AG20443 (cell line): ENCODE measurements at regions not wholly inside any gene's neighbourhood (a gene's known extent, or its start where the extent isn't known, plus 50 kb on each side); places are given as distances from the start of the nearest gene placed in this dataset.
"Not testable (repeated sequence)": the region's sequence is repeated elsewhere in the genome, so short reads cannot be mapped to it uniquely, and the experiment has no call there.

Experiments used
- DNase-seq: peaks from one replicate; pipeline ENCODE4 v3.0.0; 2012; ENCODE audit warnings: low spot score, mixed read lengths

DNA sequence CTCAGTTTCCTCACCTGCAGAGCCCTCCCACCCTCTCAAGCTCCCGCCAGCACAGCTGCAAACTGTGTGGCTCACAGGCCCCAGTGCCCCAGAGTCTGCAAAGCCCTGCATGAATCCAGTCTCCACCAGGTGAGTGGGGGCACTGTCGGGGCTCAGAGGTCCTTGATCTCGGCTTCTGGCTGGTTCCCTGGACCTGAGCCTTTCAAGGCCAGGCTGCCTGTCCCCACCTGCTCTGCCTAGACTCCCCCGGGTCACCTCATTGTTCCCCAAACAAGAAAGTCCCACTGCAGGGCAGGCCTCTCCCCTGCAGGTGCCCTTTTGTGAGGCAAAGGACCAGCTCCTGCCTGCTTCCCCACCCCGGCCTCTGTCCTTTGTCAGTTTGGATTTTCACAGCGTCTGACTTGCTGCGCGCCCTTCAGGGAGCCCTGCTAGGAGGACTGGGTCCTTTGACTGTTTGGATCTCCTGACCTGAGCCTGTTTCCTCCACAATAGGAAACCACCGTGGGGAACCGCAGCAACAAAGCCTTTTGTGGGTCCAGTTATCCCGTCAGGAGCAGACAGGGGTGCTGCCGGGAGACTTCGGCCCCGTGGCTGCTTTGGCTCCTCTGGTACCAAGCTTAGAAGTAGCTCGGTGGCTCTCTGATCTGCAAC, 200.5 kb upstream of the HDAC4 start:
- DNase-seq, result peak; percentile 7

DNA sequence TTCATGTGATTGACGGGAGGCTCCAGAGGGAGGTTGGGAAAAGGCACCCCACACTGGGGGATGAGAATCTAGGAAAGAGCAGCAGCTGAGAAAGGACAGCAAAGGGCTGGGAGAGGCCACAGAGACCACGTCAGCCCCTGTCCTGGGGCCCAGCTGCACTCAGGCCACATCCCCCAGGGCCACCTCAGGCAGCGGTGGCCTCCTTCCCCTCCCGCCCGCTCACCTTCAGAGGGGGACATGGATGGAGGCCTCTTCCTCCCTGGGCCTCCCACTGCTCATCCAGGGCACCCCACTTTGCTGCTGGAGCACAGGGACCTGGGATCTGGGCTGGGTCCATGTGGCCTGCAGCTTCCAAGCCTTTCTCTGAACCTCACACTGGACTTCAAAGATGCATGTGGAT, 199.8 kb upstream of the HDAC4 start:
- peak; percentile 7 for DNase-seq

DNA sequence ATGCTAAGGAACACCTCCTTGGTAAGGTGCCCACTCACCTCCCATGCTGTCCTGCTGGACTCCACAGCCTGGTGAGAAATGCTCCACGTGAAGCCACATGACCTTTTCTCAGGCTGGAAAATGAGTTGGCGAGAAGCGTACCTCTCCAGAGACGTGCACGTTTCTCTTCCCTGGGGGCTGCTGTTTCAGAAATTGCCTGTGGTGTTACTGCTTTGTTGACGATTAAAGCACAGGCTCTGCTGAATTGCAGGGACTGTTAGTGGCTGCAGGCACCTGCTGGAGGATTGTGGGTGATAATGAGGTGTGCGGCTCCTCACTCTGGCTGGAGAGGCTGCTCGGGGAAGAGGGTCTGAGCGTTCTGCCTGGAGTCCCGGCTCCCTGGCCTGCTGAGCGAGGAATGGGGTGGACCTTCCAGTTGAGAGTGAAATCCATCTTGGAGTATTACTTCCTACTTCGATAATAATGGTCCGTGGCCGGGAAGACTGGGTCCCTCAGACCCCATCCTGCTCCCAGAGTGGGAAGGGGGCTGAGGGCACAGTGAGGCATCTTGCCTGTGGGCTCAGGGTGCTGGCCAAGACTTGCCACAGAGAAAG, 199.3 kb upstream of the HDAC4 start:
- peak; percentile 3 for DNase-seq

DNA sequence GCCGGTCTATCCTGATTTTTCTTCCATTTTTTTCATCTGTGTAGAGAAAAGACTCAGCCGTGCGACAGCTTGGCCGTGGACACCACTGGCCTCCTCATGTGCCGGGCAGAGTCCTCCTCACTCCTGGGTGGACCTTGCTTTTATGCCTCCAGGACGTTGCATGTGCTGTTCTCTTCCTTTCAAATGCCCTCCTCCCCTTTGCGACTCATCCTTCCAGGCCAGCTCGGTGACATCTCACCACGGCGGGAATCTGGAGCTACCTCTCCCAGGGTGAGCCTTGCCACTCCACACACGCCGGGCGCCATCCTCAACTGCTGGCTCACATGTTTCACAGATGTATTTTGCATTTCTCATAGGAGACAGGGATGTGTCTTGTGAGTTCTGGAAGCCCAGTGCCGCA, 198.5 kb upstream of the HDAC4 start:
- no peak for DNase-seq

DNA sequence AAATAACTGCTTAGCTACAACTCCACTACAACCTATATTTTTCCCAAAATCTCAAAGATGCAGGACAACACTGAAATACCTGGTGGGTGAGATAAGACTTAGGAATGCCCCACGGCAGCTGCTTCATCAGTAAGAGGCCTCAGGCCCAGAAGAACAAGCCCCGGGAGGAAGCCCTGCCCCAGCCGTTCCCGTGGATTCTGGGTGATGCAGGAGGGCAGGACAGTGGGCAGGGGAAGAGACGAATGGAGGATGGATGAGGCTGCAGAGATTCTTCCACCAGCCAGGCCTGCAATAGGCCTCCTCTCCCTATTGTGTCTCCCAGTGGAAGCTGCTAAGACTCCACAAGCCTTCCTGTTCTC, 197.9 kb upstream of the HDAC4 start:
- no peak for DNase-seq

DNA sequence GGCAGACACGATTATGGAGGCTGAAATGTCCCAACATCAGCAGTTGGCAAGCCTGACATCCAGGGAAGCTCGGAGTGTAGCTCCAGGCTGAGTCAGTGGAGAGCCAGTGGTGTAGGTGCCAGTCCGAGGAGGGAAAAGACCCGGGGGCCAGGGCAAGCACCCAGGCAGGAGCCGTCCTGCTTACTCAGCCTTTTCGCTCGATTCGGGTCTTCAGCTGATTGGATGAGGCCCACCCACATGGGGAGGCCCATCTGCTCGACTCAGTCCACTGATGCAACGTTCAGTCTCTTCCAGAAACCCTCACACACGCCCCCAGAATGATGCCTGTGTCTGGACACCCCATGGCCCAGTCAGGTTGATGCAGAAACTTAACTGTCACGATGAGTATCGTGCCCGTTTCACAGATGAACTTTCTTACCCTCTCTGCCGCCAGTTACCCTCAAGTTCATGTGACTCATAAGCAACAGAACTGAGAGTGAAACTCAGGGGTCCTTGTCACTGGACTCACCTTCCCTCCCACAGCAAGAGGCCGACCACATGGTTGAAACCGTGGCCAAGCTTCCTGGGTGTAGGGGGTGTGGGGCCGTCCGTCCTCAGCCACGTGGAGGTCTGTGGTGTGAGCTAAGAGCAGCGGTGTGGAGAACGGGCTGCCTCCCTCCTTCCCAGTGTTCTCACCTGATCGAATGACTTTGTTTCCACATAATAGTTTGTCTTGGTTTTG, 197.4 kb upstream of the HDAC4 start:
- DNase-seq, result no peak

DNA sequence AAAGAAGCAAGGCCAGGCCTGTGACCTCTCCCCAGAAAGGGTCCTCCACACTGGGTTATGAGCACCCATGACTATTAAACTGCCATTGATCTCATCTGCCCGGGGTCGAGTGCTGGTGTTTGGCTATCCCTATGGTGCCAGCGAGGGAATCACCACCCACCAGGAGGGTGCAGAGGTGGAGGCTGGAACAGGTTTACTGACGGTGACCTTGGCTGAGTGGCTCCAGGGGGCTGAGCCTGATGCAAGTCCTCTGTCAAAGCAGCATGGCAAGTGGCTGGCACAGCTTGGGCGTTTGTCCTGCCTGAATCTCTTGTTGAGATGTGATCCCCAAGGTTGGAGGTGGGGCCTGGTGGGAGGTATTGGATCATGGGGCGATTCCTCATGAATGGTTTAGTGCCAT, 196.4 kb upstream of the HDAC4 start:
- no peak for DNase-seq

DNA sequence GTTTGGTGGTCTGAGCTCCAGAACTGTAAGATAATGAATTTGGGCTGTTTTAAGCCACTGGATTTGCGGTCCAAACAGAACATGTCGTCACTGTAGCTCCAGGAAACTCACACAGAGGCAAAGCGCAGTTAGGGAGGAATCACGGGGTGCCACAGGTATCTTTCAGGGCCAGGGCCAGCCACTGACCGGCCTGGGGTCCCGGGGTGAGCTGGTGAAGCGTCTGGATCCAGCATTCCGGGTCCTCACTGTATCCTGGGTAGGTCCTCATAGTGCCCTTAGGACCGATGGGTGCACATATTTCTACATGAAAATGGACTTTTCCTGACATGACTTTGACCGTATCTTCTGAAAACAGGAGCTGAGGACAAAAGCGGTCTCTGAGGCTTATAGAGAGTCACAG, 196.0 kb upstream of the HDAC4 start:
- no peak for DNase-seq

DNA sequence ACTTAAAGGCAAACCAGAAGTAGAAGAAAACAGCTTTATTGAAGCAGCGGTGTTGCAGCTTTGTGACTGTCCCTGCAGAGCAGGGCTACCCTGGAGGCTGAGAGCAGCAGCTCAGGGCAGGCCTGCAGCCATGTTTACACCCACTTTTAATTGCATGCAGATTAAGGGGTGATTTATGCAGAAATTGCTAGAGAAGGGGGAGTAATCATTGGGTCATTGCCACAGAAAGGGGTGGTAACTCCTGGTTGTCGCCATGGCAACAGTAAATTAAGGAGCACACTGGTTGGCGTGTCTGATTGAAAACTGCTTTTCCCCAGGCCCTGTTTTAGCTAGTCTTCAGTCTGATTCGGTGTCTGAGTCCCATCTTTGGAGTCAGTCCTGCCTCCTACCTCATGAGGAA, 195.4 kb upstream of the HDAC4 start:
- no peak for DNase-seq

DNA sequence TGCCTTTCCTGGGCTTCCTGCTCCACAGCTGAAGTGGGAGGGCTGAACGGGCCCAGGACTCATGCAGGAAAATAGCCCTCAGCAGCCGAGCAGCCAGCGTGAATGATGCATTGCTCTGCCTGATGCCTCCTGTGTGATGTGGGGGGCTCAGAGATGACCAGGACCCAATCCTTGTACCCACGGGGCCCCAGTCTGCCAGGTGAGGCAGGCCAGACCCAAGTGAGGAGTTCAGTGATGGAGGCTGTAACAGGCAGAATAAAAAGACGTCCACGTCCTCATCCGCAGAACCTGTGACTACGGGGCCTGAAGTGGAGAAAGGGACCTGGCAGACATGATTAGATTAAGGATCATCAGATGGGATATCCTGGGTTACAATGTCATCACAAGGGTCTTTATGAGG, 194.9 kb upstream of the HDAC4 start:
- no peak for DNase-seq

DNA sequence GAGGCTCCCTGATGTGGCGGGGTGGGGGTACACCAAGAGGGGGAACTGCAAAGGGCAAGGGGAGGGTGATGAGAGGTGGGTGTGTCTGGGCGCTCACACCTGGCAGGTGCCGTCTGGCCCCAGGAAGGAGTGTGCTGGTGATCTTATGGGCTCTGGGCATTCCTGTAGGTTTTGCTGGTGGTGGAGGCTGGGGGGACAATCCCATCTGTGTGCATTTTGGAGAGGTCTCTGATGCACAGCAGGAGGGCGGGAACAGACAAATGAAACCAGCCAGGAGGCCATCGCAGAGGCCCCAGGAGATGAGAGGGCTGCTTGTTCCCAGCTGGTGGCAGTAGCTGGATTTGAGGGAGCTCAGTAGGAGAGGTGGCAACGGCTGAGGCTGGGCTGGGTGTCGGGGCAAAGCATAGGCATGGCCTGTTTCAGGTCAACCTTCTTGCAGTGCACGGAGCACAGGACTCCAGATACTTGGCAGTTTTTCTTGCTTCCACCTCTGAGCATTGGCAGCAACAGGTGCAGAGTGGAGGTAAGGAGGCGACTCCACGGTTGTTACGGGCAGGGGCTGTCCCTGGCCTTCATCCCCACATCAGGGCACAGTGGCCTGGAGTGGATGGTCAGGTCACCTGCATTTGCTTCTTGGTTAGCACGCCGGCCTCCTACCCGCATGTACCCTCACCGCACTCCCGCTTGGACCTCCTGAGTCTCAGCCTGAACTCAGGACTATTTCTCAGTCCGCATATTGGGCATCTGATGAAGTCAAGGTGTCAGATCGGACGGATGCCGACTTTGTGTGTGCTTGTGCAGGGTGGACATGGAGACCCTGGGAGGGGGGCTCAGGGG, 194.2 kb upstream of the HDAC4 start:
- no peak for DNase-seq

DNA sequence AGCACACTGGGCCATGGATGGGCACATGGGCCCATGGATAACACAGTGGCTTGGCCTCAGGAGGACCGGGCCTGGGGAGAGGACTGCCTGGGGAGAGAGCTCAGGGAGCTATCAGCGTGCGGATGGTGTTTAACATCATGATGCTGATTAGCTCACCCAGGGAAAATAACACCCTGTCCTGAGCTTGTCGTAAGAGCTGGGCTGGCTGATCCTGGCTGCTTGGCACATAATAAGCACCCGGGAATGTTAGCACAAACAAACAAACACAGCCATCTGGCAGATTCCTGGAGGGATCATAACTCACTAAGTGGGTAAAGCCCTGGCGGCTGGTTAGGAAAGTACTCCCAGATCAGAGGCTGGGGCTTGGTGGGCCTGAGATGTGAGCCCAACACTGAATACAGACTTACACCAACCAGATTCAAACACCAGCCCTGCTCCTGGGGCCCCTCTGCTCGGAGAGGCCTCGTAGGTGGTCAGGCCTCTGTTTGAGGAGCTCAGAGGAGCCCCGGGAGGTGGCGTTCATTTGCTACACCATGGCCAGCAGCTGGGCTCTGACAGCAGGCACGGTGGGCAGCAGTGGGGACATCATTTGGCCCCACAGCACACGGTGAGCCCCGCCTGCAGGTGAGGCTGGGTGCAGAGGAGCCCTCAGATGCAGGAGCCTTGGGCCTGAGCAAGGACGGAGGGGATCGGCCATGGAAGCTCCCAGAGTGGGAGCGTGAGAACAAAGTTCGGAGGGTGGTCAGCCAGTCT, 193.4 kb upstream of the HDAC4 start:
- DNase-seq, result no peak

DNA sequence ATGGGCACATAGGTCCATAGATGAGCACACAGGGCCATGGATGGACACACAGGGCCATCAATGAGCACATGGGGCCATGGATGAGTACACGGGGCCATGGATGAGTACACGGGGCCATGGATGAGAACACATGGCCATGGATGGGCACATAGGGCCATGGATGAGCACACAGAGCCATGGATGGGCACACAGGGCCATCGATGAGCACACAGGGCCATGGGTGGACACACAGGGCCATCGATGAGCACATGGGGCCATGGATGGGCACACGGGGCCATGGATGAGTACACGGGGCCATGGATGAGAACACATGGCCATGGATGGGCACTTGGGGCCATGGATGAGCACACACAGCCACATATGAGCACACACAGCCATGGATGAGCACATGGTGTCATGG, 192.6 kb upstream of the HDAC4 start:
- DNase-seq, result no peak

DNA sequence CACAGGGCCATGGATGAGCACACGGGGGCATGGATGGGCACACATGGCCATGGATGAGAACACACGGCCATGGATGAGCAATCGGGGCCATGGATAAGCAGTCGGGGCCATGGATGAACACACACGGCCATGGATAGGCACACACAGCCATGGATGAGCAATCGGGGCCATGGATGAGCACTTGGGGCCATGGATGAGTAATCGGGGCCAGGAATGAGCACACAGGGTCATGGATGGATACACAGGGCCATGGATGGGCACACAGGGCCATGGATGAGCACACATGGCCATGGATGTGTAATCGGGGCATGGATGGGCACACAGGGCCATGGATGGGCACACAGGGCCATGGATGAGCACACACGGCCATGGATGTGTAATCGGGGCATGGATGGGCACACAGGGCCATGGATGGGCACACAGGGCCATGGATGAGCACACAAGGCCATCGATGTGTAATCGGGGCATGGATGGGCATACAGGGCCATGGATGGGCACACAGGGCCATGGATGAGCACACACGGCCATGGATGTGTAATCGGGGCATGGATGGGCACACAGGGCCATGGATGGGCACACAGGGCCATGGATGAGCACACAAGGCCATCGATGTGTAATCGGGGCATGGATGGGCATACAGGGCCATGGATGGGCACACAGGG, 191.9 kb upstream of the HDAC4 start:
- not testable (repeated sequence) for DNase-seq

DNA sequence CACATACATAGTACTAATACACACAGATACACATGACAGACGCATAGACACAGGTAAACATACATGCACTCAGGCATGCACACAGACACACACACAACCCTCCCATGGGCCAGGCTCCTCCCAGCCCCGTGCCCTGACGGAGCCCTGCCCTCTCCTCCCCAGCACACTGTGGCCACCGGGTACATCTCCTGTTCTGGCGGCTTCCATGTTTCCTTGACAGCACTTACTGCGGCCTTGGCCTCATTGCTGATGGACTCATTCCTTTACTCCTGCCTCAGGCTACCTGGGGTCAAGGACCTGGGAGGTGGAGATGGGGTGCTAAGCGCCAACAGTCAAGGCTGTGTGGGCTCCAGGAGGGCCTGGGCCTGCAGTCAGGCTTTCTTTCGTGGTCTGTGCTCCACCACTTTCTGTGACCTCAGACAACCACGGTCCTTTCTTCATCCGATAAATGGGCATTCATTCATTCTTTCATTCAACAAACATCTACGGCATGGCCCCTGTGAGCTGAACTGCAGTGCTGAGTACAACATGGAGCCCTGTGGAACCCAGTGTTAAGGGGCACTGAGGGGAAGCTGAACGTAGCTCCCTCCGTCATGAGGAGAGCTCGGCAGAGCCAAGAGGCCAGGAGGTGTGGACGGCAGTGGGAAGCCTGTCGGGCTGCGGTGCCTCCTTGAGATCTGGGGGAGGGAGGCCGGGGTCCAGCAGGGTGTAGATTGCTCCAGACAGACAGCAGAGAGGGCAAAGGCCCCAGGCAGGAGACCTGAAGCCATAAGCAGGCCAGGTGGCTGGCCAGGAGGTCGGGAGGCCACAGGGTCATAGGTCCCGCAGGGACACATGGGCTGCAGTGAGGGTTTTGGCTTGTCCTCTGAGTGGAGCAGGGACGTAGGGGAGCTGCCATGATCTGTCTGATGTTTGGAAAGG, 190.4 kb upstream of the HDAC4 start:
- no peak for DNase-seq

DNA sequence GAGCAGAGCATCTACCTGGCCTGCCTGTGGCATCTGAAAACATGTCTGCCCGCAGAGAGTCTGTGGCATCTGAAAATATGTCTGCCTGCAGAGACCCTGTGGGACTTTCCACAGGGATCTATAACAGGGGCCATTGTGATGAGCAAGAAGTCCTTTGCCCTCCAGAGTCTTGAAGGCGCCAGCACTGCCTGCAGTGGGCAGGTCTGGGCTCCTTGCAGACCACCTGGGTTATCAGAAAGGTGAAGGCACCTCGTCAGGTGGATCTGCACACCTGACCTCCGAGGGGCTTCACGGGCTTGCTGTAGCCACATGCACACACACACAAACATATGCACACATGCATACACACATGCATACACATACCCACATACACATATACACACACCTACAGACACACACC, 189.5 kb upstream of the HDAC4 start:
- DNase-seq, result no peak

DNA sequence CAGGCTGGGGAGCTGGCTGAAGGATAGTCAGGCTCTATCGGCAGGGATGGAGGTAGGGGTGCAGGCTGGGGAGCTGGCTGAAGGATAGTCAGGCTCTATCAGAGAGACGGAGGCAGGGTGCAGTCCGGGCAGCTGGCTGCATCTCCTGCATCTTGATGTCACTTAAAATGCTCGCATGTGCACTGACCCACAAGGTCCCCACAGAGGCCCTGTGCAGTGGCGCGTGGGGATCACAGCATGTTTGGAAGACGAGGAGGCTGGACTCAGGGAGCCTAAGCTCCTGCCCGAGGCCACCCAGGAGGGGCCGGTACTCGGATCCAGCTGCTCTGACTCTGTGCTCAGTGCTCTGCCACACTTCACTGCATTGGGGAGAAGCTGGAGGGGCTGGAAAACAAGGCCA, 189.0 kb upstream of the HDAC4 start:
- DNase-seq, result no peak

DNA sequence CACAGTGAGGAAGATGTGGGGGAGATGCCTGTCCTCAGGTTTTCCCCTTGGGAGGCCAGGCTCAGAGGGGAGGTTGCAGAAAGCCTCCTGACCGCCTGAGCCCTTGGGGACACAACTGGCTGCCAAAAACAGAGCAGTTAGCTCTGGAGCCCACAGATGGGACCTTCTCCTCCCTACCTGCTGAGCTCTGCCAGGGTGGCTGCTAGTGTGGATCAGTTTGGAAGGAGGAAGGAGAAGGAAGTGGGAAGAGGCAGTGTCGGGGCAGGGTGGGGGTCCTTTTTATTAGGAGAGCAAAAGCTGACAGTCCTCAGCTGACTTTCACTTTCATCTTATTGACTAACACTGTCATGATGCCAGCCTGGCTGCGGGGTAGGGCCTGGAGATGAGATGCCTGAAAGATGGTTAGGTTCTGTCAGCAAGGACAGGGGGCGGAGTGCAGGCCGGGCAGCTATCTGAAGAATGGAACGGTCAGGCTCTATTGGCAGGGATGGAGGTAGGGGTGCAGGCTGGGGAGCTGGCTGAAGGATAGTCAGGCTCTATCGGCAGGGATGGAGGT, 188.5 kb upstream of the HDAC4 start:
- no peak for DNase-seq

DNA sequence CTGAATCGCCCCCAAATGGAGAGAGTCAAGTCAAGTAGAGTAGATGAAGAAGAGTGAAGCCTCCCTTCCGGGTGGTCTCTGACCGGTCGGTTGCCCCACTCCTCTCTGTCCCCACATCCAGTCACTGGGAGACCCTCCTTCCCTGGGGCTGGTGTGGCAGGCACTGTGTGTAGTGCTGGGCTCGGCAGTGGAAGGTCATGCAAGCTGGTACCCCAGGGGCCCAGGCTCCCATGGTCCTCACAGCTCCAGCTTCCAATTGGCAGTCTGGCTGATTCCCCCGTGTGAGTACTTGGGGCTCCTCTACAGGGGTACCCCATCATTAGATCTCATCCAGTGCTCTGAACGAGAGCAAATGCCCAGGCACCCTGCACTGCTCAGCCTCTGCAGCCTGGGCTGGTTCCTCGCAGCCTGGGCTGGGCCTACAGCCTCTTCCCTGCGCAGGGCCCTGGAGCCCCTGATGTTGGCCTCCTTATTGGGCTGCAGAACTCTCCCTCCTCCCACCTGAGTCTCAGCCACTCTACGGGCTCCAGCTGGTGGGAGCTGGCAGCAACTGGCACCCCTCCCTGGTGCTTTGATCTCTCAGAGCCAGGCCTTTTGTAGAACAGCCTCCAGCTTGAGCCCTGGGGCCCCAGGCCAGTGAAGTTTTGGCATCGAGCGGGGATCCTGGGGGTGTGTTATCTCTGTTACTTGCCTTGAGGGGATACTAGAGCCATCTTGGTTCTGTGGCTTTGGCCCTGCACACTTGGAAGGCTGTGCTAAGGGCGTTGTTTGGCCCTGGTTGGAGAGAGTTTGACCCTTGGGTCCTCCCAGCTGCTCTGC, 187.8 kb upstream of the HDAC4 start:
- DNase-seq, result no peak
